OCI-LY3 (cell line): ENCODE measurements at regions not wholly inside any gene's neighbourhood (a gene's known extent, or its start where the extent isn't known, plus 50 kb on each side); places are given as distances from the start of the nearest gene placed in this dataset.

ENCODE experiments used
- H2AFZ ChIP-seq: fragments of 200-600, 300-600 bp; shearing (Covaris generic); 2 replicates; pipeline ENCODE4 v1.6.0; 2014; ENCODE audit warnings: antibody characterized with exemption, low read depth, low read length
- H3K27ac ChIP-seq: fragments of 200-600, 300-600 bp; sonication (generic); 2 replicates; pipeline ENCODE4 v1.5.1; 2014; ENCODE audit warnings: mild to moderate bottlenecking, low read length, moderate library complexity, mixed read lengths
- H3K27me3 ChIP-seq: fragments of 200-600, 300-600 bp; sonication (generic); 2 replicates; pipeline ENCODE4 v1.6.1; 2014; ENCODE audit warnings: low read depth, low read length, mixed read lengths
- H3K36me3 ChIP-seq: fragments of 200-600, 300-600 bp; sonication (generic); replicated peaks from 2 replicates; pipeline ENCODE3; 2014; ENCODE audit warnings: low read depth, low read length, mixed read lengths
- H3K4me1 ChIP-seq: fragments of 300-600, 200-600 bp; sonication (generic); 2 replicates; pipeline ENCODE4 v1.6.1; 2014; ENCODE audit warnings: low read length, mixed read lengths
- H3K4me2 ChIP-seq: fragments of 200-600, 300-600 bp; sonication (generic); 2 replicates; pipeline ENCODE4 v1.6.1; 2014; ENCODE audit warnings: low read length, mixed read lengths
- H3K4me3 ChIP-seq: fragments of 300-600, 200-600 bp; sonication (generic); 2 replicates; pipeline ENCODE4 v1.5.1; 2014; ENCODE audit warnings: antibody characterized with exemption, mild to moderate bottlenecking, low read length, moderate library complexity
- H3K79me2 ChIP-seq: fragments of 300-600, 200-600 bp; shearing (Covaris generic); 2 replicates; pipeline ENCODE4 v1.6.1; 2014; ENCODE audit warnings: mild to moderate bottlenecking, low read length, mixed read lengths
- H3K9ac ChIP-seq: fragments of 300-600, 200-600 bp; shearing (Covaris generic); 2 replicates; pipeline ENCODE4 v1.6.0; 2014; ENCODE audit warnings: mild to moderate bottlenecking, low read length, moderate library complexity
- H3K9me3 ChIP-seq: fragments of 200-600, 300-600 bp; shearing (Covaris generic); 2 replicates; pipeline ENCODE4 v1.6.1; 2014; ENCODE audit warnings: low read length, mixed read lengths; ENCODE audit not compliant: insufficient read depth
- H4K20me1 ChIP-seq: fragments of 200-600, 300-600 bp; sonication (generic); 2 replicates; pipeline ENCODE4 v1.6.1; 2016; ENCODE audit warnings: low read length, mixed read lengths; ENCODE audit not compliant: insufficient read depth
- CTCF ChIP-seq: fragments of 200-600, 300-600 bp; sonication (generic); IDR thresholded peaks from 2 replicates; pipeline ENCODE4 v1.5.1; 2014; ENCODE audit warnings: antibody characterized with exemption, low read length, low read depth
- EZH2phosphoT487 ChIP-seq: fragments of 200-600 bp; shearing (Covaris generic); IDR thresholded peaks from 2 replicates; pipeline ENCODE4 v1.6.1; 2018; ENCODE audit warnings: antibody characterized with exemption, mixed run types, low read depth

- H3K4me2 ChIP-seq = no peak overlapping the region
- H3K27ac ChIP-seq = no peak overlapping the region
- H3K27me3 ChIP-seq = no peaks in the 10 kb centered on the region
- no peak overlapping the region for H3K9ac ChIP-seq
- H3K9me3 ChIP-seq = no peaks in the 10 kb centered on the region
- H3K4me1 ChIP-seq = no peaks in the 10 kb centered on the region
- TF ChIP-seq EZH2phosphoT487 (no peak), CTCF (no peak)
- no peaks in the 10 kb centered on the region for H3K36me3 ChIP-seq
- H3K4me3 ChIP-seq = no peak overlapping the region
- no peaks in the 10 kb centered on the region for H3K79me2 ChIP-seq
- H4K20me1 ChIP-seq = no peaks in the 10 kb centered on the region
- no peak overlapping the region for H2AFZ ChIP-seq
Observed at GRCh38 chr16:72444696-72445095, 272.7 kb upstream of the PMFBP1 start.

GRCh38 chr16:72443809-72444208, 271.9 kb upstream of the PMFBP1 start:
- Histone ChIP-seq H3K27me3 (no peaks in the 10 kb centered on the region), H3K9me3 (no peaks in the 10 kb centered on the region), H3K36me3 (no peaks in the 10 kb centered on the region), H3K4me3 (no peak overlapping the region), H3K9ac (no peak overlapping the region), H3K27ac (no peak overlapping the region), H3K4me2 (no peak overlapping the region), H3K4me1 (no peaks in the 10 kb centered on the region), H4K20me1 (no peaks in the 10 kb centered on the region), H2AFZ (no peak overlapping the region), H3K79me2 (no peaks in the 10 kb centered on the region)
- TF ChIP-seq EZH2phosphoT487 = no peak
- no peak for TF ChIP-seq CTCF

GRCh38 chr16:72442385-72443158, 270.6 kb upstream of the PMFBP1 start:
- H3K27ac ChIP-seq = no peak overlapping the region
- H3K9ac ChIP-seq = no peak overlapping the region
- H4K20me1 ChIP-seq = no peaks in the 10 kb centered on the region
- H3K4me1 ChIP-seq = no peaks in the 10 kb centered on the region
- no peaks in the 10 kb centered on the region for H3K36me3 ChIP-seq
- no peaks in the 10 kb centered on the region for H3K9me3 ChIP-seq
- H3K79me2 ChIP-seq = no peaks in the 10 kb centered on the region
- no peak overlapping the region for H2AFZ ChIP-seq
- TF ChIP-seq CTCF (no peak), EZH2phosphoT487 (no peak)
- no peak overlapping the region for H3K4me2 ChIP-seq
- H3K4me3 ChIP-seq = no peak overlapping the region
- H3K27me3 ChIP-seq = no peaks in the 10 kb centered on the region

- Histone ChIP-seq H2AFZ (no peak overlapping the region), H4K20me1 (no peaks in the 10 kb centered on the region), H3K4me2 (no peak overlapping the region), H3K36me3 (peaks cover 17% of the 10 kb centered on the region), H3K9me3 (peaks cover 22% of the 10 kb centered on the region; the same call in 1 of the 2 replicates), H3K4me1 (no peaks in the 10 kb centered on the region), H3K9ac (no peak overlapping the region), H3K79me2 (no peaks in the 10 kb centered on the region), H3K27me3 (no peaks in the 10 kb centered on the region), H3K4me3 (no peak overlapping the region), H3K27ac (no peak overlapping the region)
- TF ChIP-seq EZH2phosphoT487 (no peak), CTCF (no peak)
Observed at GRCh38 chr16:72437891-72438290, 265.9 kb upstream of the PMFBP1 start.
